Fibroblast of lung (primary cell): ENCODE measurements at regions not wholly inside any gene's neighbourhood (a gene's known extent, or its start where the extent isn't known, plus 50 kb on each side); places are given as distances from the start of the nearest gene placed in this dataset.

ENCODE experiments used
- DNase-seq, 2 donors: peaks; one replicate each; pipeline versions ENCODE4 v3.0.0 to v3.0.0-alpha.2; 2010; ENCODE audit warnings: low read depth in 2 of 2
- H2AFZ ChIP-seq: 2 replicates; pipeline ENCODE4 v1.5.1; 2012; ENCODE audit warnings: low read length, control low read depth, inconsistent platforms
- H3K27ac ChIP-seq: 2 replicates; pipeline ENCODE4 v1.5.1; 2011; ENCODE audit warnings: low read length, control low read depth; ENCODE audit not compliant: insufficient read depth
- H3K27me3 ChIP-seq: 2 replicates; pipeline ENCODE4 v1.5.1; 2011; ENCODE audit warnings: mild to moderate bottlenecking, low read length; ENCODE audit not compliant: control insufficient read depth, insufficient read depth
- H3K36me3 ChIP-seq: 2 replicates; pipeline ENCODE4 v1.5.1; 2011; ENCODE audit warnings: low read length; ENCODE audit not compliant: control insufficient read depth, insufficient read depth
- H3K4me1 ChIP-seq: 2 replicates; pipeline ENCODE4 v1.5.1; 2011; ENCODE audit warnings: low read length; ENCODE audit not compliant: control insufficient read depth, insufficient read depth; ENCODE audit errors: extremely low read depth
- H3K4me2 ChIP-seq: 2 replicates; pipeline ENCODE4 v1.5.1; 2011; ENCODE audit warnings: low read length, control low read depth; ENCODE audit not compliant: insufficient read depth; ENCODE audit errors: extremely low read depth
- H3K4me3 ChIP-seq, 4 experiments: fragments of 200-600 bp in 1 of 4; sonication (generic) in 1 of 4; replicated peaks in 1 of 4; 2 replicates each; pipeline ENCODE4 v1.5.1; 2011 to 2016; ENCODE audit warnings: low read length in 4 of 4, low read depth in 3 of 4, mild to moderate bottlenecking in 3 of 4, control low read depth in 2 of 4, inconsistent platforms in 1 of 4, mixed read lengths in 1 of 4; ENCODE audit not compliant: insufficient read depth in 1 of 4; ENCODE audit errors: control extremely low read depth in 1 of 4
- H3K79me2 ChIP-seq: 2 replicates; pipeline ENCODE4 v1.5.1; 2012; ENCODE audit warnings: mild to moderate bottlenecking, low read length, inconsistent platforms; ENCODE audit not compliant: control insufficient read depth, insufficient read depth
- H3K9ac ChIP-seq: 2 replicates; pipeline ENCODE4 v1.5.1; 2011; ENCODE audit warnings: mild to moderate bottlenecking, low read length, control low read depth; ENCODE audit not compliant: insufficient read depth
- H3K9me3 ChIP-seq: 2 replicates; pipeline ENCODE4 v1.5.1; 2012; ENCODE audit warnings: low read depth, low read length; ENCODE audit not compliant: control insufficient read depth, insufficient read depth
- H4K20me1 ChIP-seq: 2 replicates; pipeline ENCODE4 v1.5.1; 2011; ENCODE audit warnings: low read length; ENCODE audit not compliant: control insufficient read depth, insufficient read depth; ENCODE audit errors: extremely low read depth
- EZH2 ChIP-seq: IDR thresholded peaks from 2 replicates; pipeline ENCODE4 v1.5.1; 2012; ENCODE audit warnings: low read length, control low read depth, mild to moderate bottlenecking; ENCODE audit errors: missing control alignments
- TF ChIP-seq, protein P1 (sequence below), 2 donors: IDR thresholded peaks in 1 of 2; conservative IDR thresholded peaks in 1 of 2; 1 replicate in 1 of 2; 2 replicates in 1 of 2; pipeline ENCODE4 v1.5.1; 2011 to 2012; ENCODE audit warnings: low read length in 2 of 2, control low read depth in 1 of 2, inconsistent platforms in 1 of 2, low read depth in 1 of 2, mild to moderate bottlenecking in 1 of 2

DNA sequence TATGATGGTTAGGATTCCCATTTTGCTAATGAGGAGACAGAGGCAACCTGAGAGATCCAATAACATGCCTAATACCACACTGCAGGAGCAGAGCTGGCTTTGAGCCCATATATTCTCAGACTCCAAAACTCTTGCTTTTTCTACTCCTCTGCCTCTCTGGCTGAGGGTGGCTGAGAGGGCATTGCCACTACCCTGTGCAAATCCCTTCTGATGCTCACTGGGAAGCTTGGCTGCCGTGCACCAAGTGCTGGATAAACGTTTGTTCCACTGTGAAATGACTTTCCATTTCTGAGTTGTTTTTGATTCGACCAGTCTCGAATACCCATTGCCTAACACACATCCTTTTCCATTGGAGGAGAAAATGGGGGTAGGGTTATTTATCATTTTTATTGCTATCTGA lies 123.1 kb upstream of the SORCS3 start:
- H3K9me3 ChIP-seq, result no peaks in the 10 kb centered on the region
- TF ChIP-seq, protein P1, sequence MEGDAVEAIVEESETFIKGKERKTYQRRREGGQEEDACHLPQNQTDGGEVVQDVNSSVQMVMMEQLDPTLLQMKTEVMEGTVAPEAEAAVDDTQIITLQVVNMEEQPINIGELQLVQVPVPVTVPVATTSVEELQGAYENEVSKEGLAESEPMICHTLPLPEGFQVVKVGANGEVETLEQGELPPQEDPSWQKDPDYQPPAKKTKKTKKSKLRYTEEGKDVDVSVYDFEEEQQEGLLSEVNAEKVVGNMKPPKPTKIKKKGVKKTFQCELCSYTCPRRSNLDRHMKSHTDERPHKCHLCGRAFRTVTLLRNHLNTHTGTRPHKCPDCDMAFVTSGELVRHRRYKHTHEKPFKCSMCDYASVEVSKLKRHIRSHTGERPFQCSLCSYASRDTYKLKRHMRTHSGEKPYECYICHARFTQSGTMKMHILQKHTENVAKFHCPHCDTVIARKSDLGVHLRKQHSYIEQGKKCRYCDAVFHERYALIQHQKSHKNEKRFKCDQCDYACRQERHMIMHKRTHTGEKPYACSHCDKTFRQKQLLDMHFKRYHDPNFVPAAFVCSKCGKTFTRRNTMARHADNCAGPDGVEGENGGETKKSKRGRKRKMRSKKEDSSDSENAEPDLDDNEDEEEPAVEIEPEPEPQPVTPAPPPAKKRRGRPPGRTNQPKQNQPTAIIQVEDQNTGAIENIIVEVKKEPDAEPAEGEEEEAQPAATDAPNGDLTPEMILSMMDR (conservative IDR thresholded peaks at IDR 0.05 in 1 of 2, IDR thresholded peaks at IDR 0.05 in 1 of 2; ENCODE audit: low read depth in 1 of 2, low read length in 2 of 2), result no peak
- TF ChIP-seq EZH2, result no peak
- H3K27ac ChIP-seq, result no peak overlapping the region
- no peaks in the 10 kb centered on the region for H4K20me1 ChIP-seq
- no peak overlapping the region for H3K9ac ChIP-seq
- no peak overlapping the region for H3K4me3 ChIP-seq
- no peak for DNase-seq
- no peaks in the 10 kb centered on the region for H3K79me2 ChIP-seq
- no peaks in the 10 kb centered on the region for H3K4me1 ChIP-seq
- H3K27me3 ChIP-seq, result no peaks in the 10 kb centered on the region
- H3K36me3 ChIP-seq, result no peaks in the 10 kb centered on the region
- no peak overlapping the region for H3K4me2 ChIP-seq
- H2AFZ ChIP-seq, result no peak overlapping the region

DNA sequence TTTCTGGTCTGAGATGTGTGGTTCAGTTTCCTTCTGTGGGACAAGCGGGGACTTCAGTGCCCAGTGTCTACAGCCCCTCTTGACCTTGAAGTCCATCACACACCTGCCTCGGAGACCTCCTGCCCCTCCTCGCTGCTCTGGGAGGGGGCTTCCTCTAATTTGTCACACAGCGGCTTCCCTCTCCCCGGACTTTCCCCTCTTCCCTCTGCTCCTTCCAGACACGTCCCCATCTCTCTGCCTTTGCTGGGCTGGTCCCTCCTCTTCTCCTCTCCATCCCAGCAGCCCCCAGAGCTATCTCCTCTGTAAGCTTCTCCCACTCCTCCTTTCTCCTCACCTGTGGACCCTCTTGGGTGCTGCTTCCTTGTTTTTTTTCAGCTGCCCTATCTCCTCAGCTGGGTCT lies 122.2 kb upstream of the SORCS3 start:
- no peak for DNase-seq
- Histone ChIP-seq H3K9ac (no peak overlapping the region), H3K36me3 (no peaks in the 10 kb centered on the region), H2AFZ (no peak overlapping the region), H3K79me2 (no peaks in the 10 kb centered on the region), H3K4me2 (no peak overlapping the region), H3K9me3 (no peaks in the 10 kb centered on the region), H3K27ac (no peak overlapping the region), H3K4me1 (no peaks in the 10 kb centered on the region), H4K20me1 (no peaks in the 10 kb centered on the region), H3K4me3 (no peak overlapping the region), H3K27me3 (no peaks in the 10 kb centered on the region)
- no peak for TF ChIP-seq EZH2
- TF ChIP-seq, protein P1 (conservative IDR thresholded peaks at IDR 0.05 in 1 of 2, IDR thresholded peaks at IDR 0.05 in 1 of 2; ENCODE audit: low read depth in 1 of 2, low read length in 2 of 2), result no peak

DNA sequence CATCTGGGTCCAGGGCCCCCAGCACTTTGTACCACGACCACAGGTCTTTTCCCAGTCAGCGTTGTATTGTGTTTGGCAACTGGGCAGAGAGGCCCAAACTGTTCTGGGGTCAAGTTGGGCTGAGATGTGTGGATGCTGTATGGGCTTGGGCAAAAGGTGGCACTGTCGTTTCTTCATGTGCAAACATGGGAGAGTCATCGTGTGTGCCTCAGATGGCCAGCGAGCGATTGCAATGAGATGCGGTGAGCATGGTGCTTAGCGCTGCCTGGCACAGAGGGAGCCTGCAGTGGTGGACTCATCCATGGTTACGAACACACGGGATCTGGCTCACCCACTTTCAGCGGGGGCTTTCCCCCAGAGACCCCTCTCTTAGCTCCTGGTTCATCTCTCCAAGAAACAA lies 120.4 kb upstream of the SORCS3 start:
- no peak overlapping the region for H3K9ac ChIP-seq
- H3K27ac ChIP-seq, result no peak overlapping the region
- no peaks in the 10 kb centered on the region for H4K20me1 ChIP-seq
- no peaks in the 10 kb centered on the region for H3K4me1 ChIP-seq
- no peaks in the 10 kb centered on the region for H3K36me3 ChIP-seq
- H3K4me2 ChIP-seq, result no peak overlapping the region
- H3K27me3 ChIP-seq, result no peaks in the 10 kb centered on the region
- TF ChIP-seq, protein P1 (conservative IDR thresholded peaks at IDR 0.05 in 1 of 2, IDR thresholded peaks at IDR 0.05 in 1 of 2; ENCODE audit: low read depth in 1 of 2, low read length in 2 of 2), result no peak
- no peak for TF ChIP-seq EZH2
- H3K4me3 ChIP-seq, result no peak overlapping the region
- no peaks in the 10 kb centered on the region for H3K9me3 ChIP-seq
- no peaks in the 10 kb centered on the region for H3K79me2 ChIP-seq
- no peak overlapping the region for H2AFZ ChIP-seq
- DNase-seq, result no peak
